Neural progenitor cell (in vitro differentiated cells): ENCODE measurements at regions not wholly inside any gene's neighbourhood (a gene's known extent, or its start where the extent isn't known, plus 50 kb on each side); places are given as distances from the start of the nearest gene placed in this dataset.

Experiments
- DNase-seq: peaks from one replicate; pipeline ENCODE4 v3.0.0-alpha.2; 2016; ENCODE audit warnings: low spot score
- H2AFZ ChIP-seq: fragments of 200-600 bp; sonication (generic); replicated peaks from 2 replicates; pipeline ENCODE4 v1.6.1; 2016; ENCODE audit warnings: antibody characterized with exemption
- H3F3A ChIP-seq: fragments of 200-600 bp; sonication (generic); 2 replicates; pipeline ENCODE4 v1.6.1; 2016; ENCODE audit warnings: antibody characterized with exemption, low read depth
- H3K27ac ChIP-seq: fragments of 200-600 bp; sonication (generic); 2 replicates; pipeline ENCODE4 v1.5.1; 2016; ENCODE audit warnings: mild to moderate bottlenecking
- H3K27me3 ChIP-seq: fragments of 200-600 bp; sonication (generic); 2 replicates; pipeline ENCODE4 v1.6.1; 2016; ENCODE audit warnings: mild to moderate bottlenecking, moderate library complexity
- H3K36me3 ChIP-seq: fragments of 200-600 bp; sonication (generic); 2 replicates; pipeline ENCODE4 v1.5.1; 2016
- H3K4me1 ChIP-seq: fragments of 200-600 bp; sonication (generic); 2 replicates; pipeline ENCODE4 v1.6.1; 2016; ENCODE audit warnings: mixed run types
- H3K4me2 ChIP-seq: fragments of 200-600 bp; sonication (generic); 2 replicates; pipeline ENCODE4 v1.6.1; 2016
- H3K4me3 ChIP-seq: fragments of 200-600 bp; sonication (generic); 2 replicates; pipeline ENCODE4 v1.5.1; 2016
- H3K79me2 ChIP-seq: fragments of 200-600 bp; sonication (generic); 2 replicates; pipeline ENCODE4 v1.6.1; 2016; ENCODE audit warnings: low read depth
- H3K9ac ChIP-seq: fragments of 200-600 bp; sonication (generic); 2 replicates; pipeline ENCODE4 v1.6.1; 2016
- H3K9me3 ChIP-seq: fragments of 200-600 bp; sonication (generic); 2 replicates; pipeline ENCODE4 v1.5.1; 2016; ENCODE audit warnings: low read depth
- H4K20me1 ChIP-seq: fragments of 200-600 bp; sonication (generic); 2 replicates; pipeline ENCODE4 v1.6.1; 2016; ENCODE audit warnings: low read depth
- H3K27ac Mint-ChIP-seq: 3 replicates; pipeline ENCODE4 v1.8.0; 2021; ENCODE audit warnings: mixed read lengths
- H3K27me3 Mint-ChIP-seq: 2 replicates; pipeline ENCODE4 v1.8.0; 2022; ENCODE audit warnings: low read depth, mild to moderate bottlenecking, inconsistent platforms, moderate library complexity, mixed read lengths; ENCODE audit not compliant: insufficient read depth
- H3K36me3 Mint-ChIP-seq: 3 replicates; pipeline ENCODE4 v1.8.0; 2021; ENCODE audit warnings: mixed read lengths
- H3K4me1 Mint-ChIP-seq: 3 replicates; pipeline ENCODE4 v1.8.0; 2021; ENCODE audit warnings: mixed read lengths
- H3K4me3 Mint-ChIP-seq: 3 replicates; pipeline ENCODE4 v1.8.0; 2021; ENCODE audit warnings: mild to moderate bottlenecking, moderate library complexity, mixed read lengths
- H3K9me3 Mint-ChIP-seq: 3 replicates; pipeline ENCODE4 v1.8.0; 2020; ENCODE audit warnings: mixed read lengths
- EZH2 ChIP-seq: fragments of 200-600 bp; sonication (generic); IDR thresholded peaks from 2 replicates; pipeline ENCODE4 v1.6.1; 2017; ENCODE audit warnings: antibody characterized with exemption, mild to moderate bottlenecking, moderate library complexity
- EZH2phosphoT487 ChIP-seq: fragments of 200-600 bp; sonication (generic); IDR thresholded peaks from 2 replicates; pipeline ENCODE4 v1.6.1; 2017; ENCODE audit warnings: antibody characterized with exemption
- TF ChIP-seq, protein P1 (sequence below): fragments of 200-600 bp; sonication (generic); IDR thresholded peaks from 2 replicates; pipeline ENCODE4 v1.5.1; 2017; ENCODE audit warnings: antibody characterized with exemption, mild to moderate bottlenecking

DNA sequence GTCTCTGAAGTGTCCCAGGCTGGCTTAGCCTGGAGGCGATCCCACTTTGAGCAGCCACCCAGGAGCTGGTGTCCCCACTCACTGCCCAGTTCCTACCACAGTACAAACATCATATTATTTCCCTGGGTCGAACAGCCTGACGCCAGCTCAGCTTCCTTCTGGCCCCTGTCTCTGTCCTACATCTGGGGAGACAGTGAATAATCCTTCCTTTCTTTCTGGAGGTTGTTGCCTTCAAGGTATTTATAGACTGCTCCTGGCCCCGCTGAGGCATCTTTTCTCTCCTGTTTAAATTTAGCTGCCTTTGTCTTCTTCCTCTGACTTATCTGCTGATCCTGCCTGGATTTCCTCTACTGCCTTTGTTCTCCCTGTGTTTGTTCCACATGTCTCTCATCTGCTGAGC is 56.8 kb upstream of the LRRC55 start:
- TF ChIP-seq EZH2 (no peak), EZH2phosphoT487 (no peak)
- TF ChIP-seq, protein P1, sequence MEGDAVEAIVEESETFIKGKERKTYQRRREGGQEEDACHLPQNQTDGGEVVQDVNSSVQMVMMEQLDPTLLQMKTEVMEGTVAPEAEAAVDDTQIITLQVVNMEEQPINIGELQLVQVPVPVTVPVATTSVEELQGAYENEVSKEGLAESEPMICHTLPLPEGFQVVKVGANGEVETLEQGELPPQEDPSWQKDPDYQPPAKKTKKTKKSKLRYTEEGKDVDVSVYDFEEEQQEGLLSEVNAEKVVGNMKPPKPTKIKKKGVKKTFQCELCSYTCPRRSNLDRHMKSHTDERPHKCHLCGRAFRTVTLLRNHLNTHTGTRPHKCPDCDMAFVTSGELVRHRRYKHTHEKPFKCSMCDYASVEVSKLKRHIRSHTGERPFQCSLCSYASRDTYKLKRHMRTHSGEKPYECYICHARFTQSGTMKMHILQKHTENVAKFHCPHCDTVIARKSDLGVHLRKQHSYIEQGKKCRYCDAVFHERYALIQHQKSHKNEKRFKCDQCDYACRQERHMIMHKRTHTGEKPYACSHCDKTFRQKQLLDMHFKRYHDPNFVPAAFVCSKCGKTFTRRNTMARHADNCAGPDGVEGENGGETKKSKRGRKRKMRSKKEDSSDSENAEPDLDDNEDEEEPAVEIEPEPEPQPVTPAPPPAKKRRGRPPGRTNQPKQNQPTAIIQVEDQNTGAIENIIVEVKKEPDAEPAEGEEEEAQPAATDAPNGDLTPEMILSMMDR: no peak
- no peaks in the 10 kb centered on the region for H3K36me3 Mint-ChIP-seq
- H4K20me1 ChIP-seq: no peaks in the 10 kb centered on the region
- H3K27ac ChIP-seq: peak overlapping the region; percentile 97
- H3K27me3 Mint-ChIP-seq: no peaks in the 10 kb centered on the region
- peaks cover 15% of the 10 kb centered on the region for H3K4me1 Mint-ChIP-seq
- DNase-seq: peak; percentile 72
- H3K9ac ChIP-seq: no peak overlapping the region
- peak overlapping the region; percentile 23 for H3K4me3 ChIP-seq
- H3K4me1 ChIP-seq: peaks cover 58% of the 10 kb centered on the region
- no peaks in the 10 kb centered on the region for H3K79me2 ChIP-seq
- H3K4me3 Mint-ChIP-seq: no peak overlapping the region
- H3K4me2 ChIP-seq: peak overlapping the region; percentile 68
- peak overlapping the region; percentile 52 for H2AFZ ChIP-seq
- H3F3A ChIP-seq: peaks cover 42% of the 10 kb centered on the region
- no peaks in the 10 kb centered on the region for H3K9me3 Mint-ChIP-seq
- H3K27ac Mint-ChIP-seq: peak overlapping the region; percentile 61
- no peaks in the 10 kb centered on the region for H3K9me3 ChIP-seq
- H3K27me3 ChIP-seq: no peaks in the 10 kb centered on the region
- no peaks in the 10 kb centered on the region for H3K36me3 ChIP-seq

DNA sequence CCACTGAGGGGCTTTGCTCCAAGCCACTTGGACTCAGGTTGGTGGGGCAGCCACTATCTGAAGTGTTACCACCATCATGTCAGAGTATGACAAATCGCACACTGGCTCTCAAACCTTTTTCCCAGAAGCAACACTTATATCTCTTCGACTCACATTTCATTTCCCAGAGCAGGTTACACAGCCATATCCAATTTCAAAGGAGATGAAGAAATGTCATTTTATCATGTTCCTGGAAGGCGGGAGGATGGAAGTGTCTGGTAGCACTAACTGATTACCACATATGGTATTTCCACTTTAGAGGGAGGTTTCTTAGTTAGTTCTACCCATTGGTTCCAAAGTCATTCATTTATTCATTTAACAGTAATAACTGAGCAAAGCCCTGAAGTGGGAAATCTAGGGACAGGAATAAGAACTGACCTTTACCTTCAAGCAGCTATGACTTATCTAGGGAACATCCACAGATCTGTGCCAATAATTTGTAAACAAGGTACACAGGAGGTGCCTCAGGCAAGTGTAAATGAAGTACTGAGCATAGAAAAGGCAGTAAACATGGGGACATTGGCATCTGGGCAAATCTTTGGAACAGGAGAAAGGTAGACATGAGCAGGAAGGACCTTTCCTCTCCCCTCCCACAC is 54.9 kb upstream of the LRRC55 start:
- Histone ChIP-seq H3K9ac (no peak overlapping the region), H3K4me1 (peaks cover 43% of the 10 kb centered on the region), H3K27me3 (no peaks in the 10 kb centered on the region), H3K36me3 (no peaks in the 10 kb centered on the region), H3K27ac (no peak overlapping the region), H4K20me1 (no peaks in the 10 kb centered on the region), H2AFZ (no peak overlapping the region), H3K4me3 (no peak overlapping the region), H3K79me2 (no peaks in the 10 kb centered on the region), H3K4me2 (no peak overlapping the region), H3K9me3 (no peaks in the 10 kb centered on the region), H3F3A (peaks cover 38% of the 10 kb centered on the region)
- H3K4me1 Mint-ChIP-seq: peaks cover 14% of the 10 kb centered on the region
- H3K4me3 Mint-ChIP-seq: no peak overlapping the region
- H3K27ac Mint-ChIP-seq: no peak overlapping the region
- TF ChIP-seq EZH2 (no peak), EZH2phosphoT487 (no peak)
- no peaks in the 10 kb centered on the region for H3K36me3 Mint-ChIP-seq
- no peaks in the 10 kb centered on the region for H3K9me3 Mint-ChIP-seq
- H3K27me3 Mint-ChIP-seq: no peaks in the 10 kb centered on the region
- no peak for DNase-seq

DNA sequence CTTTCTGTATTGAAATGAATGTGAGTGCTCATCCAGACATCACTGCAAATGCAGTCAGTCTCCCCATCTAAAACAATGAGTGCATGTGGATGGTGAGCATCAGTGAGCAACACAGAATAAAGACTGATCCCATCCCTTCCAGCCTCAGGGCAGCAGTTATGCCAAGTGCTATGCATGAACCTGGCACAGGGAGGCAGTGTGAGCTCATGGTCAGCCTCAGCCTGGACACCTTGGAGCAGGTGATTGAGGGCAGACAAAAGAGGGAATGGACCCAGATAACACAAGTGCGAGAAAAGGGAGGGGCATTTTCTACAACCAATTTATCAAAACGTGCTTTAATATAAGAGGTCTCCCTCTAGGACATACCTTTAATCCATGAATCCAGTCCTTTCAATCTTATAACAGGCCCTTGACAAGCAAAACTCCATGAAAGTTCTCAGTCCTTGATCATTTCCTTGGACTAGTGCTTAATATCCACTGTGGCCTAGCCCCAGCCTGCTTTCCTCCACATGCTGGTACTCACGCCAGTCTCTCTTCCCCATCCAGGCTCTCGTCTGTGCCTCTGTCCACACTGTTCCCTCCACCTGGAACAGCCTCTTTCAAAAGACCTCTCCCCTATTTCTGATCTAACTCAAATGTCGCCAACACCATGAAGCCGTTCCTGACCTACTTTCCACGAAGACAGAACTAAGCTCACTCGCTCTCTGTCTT is 50.5 kb upstream of the LRRC55 start:
- no peaks in the 10 kb centered on the region for H3K4me1 ChIP-seq
- H3K4me3 ChIP-seq: no peak overlapping the region
- H3F3A ChIP-seq: no peaks in the 10 kb centered on the region
- Mint-ChIP-seq H3K27me3 (no peaks in the 10 kb centered on the region), H3K9me3 (no peaks in the 10 kb centered on the region), H3K4me1 (no peaks in the 10 kb centered on the region), H3K27ac (peak overlapping the region; percentile 64), H3K4me3 (no peak overlapping the region), H3K36me3 (no peaks in the 10 kb centered on the region)
- DNase-seq: peak; percentile 82
- H3K36me3 ChIP-seq: no peaks in the 10 kb centered on the region
- H3K9ac ChIP-seq: no peak overlapping the region
- H3K4me2 ChIP-seq: no peak overlapping the region
- no peaks in the 10 kb centered on the region for H3K9me3 ChIP-seq
- no peak overlapping the region for H2AFZ ChIP-seq
- no peaks in the 10 kb centered on the region for H4K20me1 ChIP-seq
- no peak overlapping the region for H3K27ac ChIP-seq
- H3K79me2 ChIP-seq: no peaks in the 10 kb centered on the region
- no peak for TF ChIP-seq EZH2
- TF ChIP-seq, protein P1: peak; percentile 91
- TF ChIP-seq EZH2phosphoT487: no peak
- H3K27me3 ChIP-seq: no peaks in the 10 kb centered on the region
